GM20000 (cell line): ENCODE measurements at regions not wholly inside any gene's neighbourhood (a gene's known extent, or its start where the extent isn't known, plus 50 kb on each side); places are given as distances from the start of the nearest gene placed in this dataset.
A peak's percentile ranks its signal among the peaks of the same experiment; 100 is the strongest.
"Not testable (repeated sequence)": the region's sequence is repeated elsewhere in the genome, so short reads cannot be mapped to it uniquely, and the experiment has no call there.

Source experiments
- DNase-seq: peaks from one replicate; pipeline ENCODE4 v3.0.0; 2012; ENCODE audit warnings: low spot score
- CTCF ChIP-seq: IDR thresholded peaks from 2 replicates; pipeline ENCODE4 v1.5.1; 2012; ENCODE audit warnings: mild to moderate bottlenecking, control low read depth; ENCODE audit errors: extremely low read depth, missing control alignments

DNA sequence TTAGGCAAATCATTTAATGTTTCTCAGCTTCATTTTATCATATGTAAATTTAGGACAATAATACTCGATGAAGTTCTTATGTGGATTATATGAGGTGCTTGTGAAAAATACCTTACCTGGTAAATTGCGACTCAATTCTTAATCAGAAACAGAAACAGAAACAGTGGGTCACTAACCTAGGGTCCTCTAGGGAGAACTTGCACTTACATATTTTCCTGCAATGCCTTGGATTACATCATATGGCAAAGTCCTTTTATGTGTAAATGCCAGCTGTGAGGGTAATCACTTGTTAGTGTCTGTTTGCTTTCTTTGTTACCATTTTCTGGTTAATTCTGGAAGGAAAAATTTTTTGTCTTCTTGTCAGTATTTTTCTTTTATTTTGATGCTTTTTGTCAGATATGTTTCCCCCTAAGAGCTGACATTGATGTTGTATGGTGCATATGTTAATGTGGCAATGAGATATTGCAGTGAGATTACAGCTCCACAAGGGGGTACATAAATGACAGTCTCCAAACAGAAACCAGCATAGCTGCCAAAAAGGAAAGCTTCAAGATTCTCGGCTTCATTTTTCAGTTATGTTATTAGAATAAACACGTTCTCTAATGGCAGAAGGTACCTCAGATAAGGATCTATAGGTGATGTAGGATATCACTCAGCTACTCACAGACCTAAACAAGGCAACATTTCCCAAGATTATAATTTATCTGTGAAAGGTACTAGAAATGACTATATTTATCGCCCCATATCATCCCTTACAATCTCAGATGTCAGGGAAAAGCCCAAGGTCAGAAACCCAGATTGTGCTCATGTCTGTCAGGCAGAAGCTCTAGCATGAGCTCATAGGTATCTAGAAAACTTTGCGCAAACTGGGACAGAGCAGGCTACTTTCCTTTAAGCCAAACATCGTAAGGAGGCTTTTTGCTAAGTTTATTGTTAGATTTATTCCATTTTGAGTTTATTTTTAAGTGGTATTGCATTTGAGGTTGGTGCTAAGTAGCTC lies 119.9 kb downstream of the FASLG start:
- peak; percentile 49 for DNase-seq

GRCh38 chr1:172779491-172779890 lies 120.6 kb downstream of the FASLG start:
- TF ChIP-seq CTCF = no peak
- DNase-seq = no peak

More for the DNA sequence above, 119.9 kb downstream of the FASLG start:
- peak; percentile 12 for TF ChIP-seq CTCF

DNA sequence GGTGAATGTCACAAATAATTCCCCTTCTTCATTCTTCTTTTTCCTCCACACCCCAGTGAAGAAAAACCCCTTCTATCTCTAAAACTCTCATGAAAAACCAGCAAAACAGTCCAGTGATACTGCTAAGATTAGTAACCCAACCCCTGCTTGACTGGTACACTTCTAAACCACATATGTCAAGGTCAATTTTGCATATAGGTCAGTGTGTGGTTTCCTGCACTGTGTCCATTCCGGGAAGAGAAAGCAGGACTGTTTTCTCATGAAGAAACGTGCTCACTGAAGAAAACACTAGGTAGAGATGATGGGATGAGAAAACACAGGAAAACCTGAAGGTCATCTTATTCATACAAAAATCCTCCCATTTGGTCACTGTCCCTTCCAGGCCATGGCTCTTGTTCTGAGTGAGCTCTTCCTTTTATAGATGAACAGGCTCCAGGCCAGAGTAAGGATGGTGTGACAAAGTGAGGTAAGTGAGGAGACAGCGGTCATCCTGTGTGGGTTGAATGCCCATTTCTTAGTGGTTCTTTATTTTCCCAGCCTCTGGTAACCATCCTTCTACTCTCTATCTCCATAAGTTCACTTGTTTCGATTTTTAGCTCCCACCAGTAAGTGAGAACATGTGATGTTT lies 122.7 kb downstream of the FASLG start:
- no peak for DNase-seq
- no peak for TF ChIP-seq CTCF

- no peak for TF ChIP-seq CTCF
- DNase-seq = no peak
Observed at GRCh38 chr1:172789840-172790239, 130.9 kb downstream of the FASLG start.

DNA sequence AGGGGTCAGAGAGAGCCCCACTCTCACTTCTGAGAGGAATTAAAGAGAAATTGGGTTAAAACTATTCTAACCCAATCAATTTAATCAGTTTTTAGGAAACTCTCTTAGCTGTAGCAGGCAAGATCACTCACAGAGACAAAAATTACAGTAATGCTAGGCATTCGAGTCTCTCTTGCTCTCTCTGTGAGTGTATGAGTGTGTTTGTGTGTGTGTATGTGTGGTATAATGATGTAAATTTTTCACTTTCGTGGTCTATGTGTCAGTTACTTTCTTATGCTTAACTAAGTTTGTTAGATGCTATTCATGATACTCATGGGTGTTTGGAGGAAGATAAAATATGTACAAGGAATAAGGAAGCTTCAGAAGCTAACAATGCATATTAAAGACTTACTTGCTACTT lies 131.3 kb downstream of the FASLG start:
- no peak for TF ChIP-seq CTCF
- no peak for DNase-seq

GRCh38 chr1:172793823-172794222 lies 134.9 kb downstream of the FASLG start:
- no peak for TF ChIP-seq CTCF
- no peak for DNase-seq

GRCh38 chr1:172795741-172796140 lies 136.8 kb downstream of the FASLG start:
- TF ChIP-seq CTCF = no peak
- DNase-seq = no peak

DNA sequence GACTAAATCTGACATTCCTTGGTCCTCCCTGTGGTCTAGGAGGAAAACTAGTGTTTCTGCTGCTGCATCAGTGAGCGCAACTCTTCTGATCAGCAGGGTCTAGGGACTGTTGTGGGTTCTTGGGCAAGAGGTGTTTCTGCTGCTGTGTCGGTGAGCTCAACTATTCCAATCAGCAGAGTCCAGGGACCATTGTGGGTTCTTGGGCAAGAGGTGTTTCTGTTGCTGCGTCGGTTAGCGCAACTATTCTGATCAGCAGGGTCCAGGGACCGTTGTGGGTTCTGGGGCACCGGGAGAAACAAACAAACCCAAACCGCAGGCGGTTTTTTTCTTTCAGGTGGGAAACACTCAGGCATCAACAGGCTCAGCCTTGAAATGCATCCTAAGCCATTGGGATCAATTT lies 140.9 kb downstream of the FASLG start:
- not testable (repeated sequence) for DNase-seq
